IPS-18a (cell line): ENCODE measurements at regions not wholly inside any gene's neighbourhood (a gene's known extent, or its start where the extent isn't known, plus 50 kb on each side); places are given as distances from the start of the nearest gene placed in this dataset.
"Not testable (repeated sequence)": the region's sequence is repeated elsewhere in the genome, so short reads cannot be mapped to it uniquely, and the experiment has no call there.

ENCODE experiments used
- H3K27ac ChIP-seq: one replicate; pipeline ENCODE4 v1.5.1; 2013; ENCODE audit warnings: low read length
- H3K27me3 ChIP-seq: one replicate; pipeline ENCODE4 v1.6.1; 2013; ENCODE audit warnings: mild to moderate bottlenecking, low read length; ENCODE audit not compliant: control insufficient read depth, insufficient read depth
- H3K36me3 ChIP-seq: one replicate; pipeline ENCODE4 v1.6.1; 2013; ENCODE audit warnings: low read depth, low read length; ENCODE audit not compliant: control insufficient read depth
- H3K4me1 ChIP-seq: one replicate; pipeline ENCODE4 v1.6.1; 2013; ENCODE audit warnings: low read depth, low read length; ENCODE audit not compliant: control insufficient read depth
- H3K4me3 ChIP-seq: one replicate; pipeline ENCODE4 v1.5.1; 2013; ENCODE audit warnings: low read length
- H3K9ac ChIP-seq: one replicate; pipeline ENCODE4 v1.6.1; 2013; ENCODE audit warnings: mild to moderate bottlenecking, low read length, moderate library complexity
- H3K9me3 ChIP-seq: one replicate; pipeline ENCODE4 v1.6.1; 2013; ENCODE audit warnings: low read depth, low read length; ENCODE audit not compliant: control insufficient read depth

- H3K4me3 ChIP-seq, H3K27ac ChIP-seq, H3K27me3 ChIP-seq, H3K9me3 ChIP-seq, H3K9ac ChIP-seq, H3K36me3 ChIP-seq: not testable (repeated sequence)
- H3K4me1 ChIP-seq, result peaks cover 12% of the 10 kb centered on the region
Measured at GRCh38 chr5:34189752-34190411, 146.9 kb upstream of the C1QTNF3 start.

- not testable (repeated sequence) for H3K9ac ChIP-seq, H3K4me3 ChIP-seq, H3K36me3 ChIP-seq, H3K27me3 ChIP-seq, H3K27ac ChIP-seq, H3K9me3 ChIP-seq
- H3K4me1 ChIP-seq, result peaks cover 12% of the 10 kb centered on the region
Measured at GRCh38 chr5:34190466-34190865, 147.5 kb upstream of the C1QTNF3 start.

- not testable (repeated sequence) for H3K9me3 ChIP-seq, H3K27ac ChIP-seq, H3K9ac ChIP-seq, H3K27me3 ChIP-seq, H3K4me3 ChIP-seq, H3K36me3 ChIP-seq
- peaks cover 12% of the 10 kb centered on the region for H3K4me1 ChIP-seq
Measured at GRCh38 chr5:34191279-34191744, 148.3 kb upstream of the C1QTNF3 start.

- H3K4me3 ChIP-seq, H3K36me3 ChIP-seq, H3K27me3 ChIP-seq, H3K9ac ChIP-seq, H3K9me3 ChIP-seq, H3K27ac ChIP-seq: not testable (repeated sequence)
- H3K4me1 ChIP-seq, result peaks cover 12% of the 10 kb centered on the region
Measured at GRCh38 chr5:34192064-34192922, 149.3 kb upstream of the C1QTNF3 start.

- not testable (repeated sequence) for H3K36me3 ChIP-seq, H3K9ac ChIP-seq, H3K27ac ChIP-seq, H3K4me3 ChIP-seq, H3K27me3 ChIP-seq, H3K9me3 ChIP-seq
- H3K4me1 ChIP-seq, result peaks cover 12% of the 10 kb centered on the region
Measured at GRCh38 chr5:34192923-34193262, 149.9 kb upstream of the C1QTNF3 start.

- H3K9ac ChIP-seq, H3K9me3 ChIP-seq, H3K27me3 ChIP-seq, H3K27ac ChIP-seq, H3K4me3 ChIP-seq, H3K36me3 ChIP-seq: not testable (repeated sequence)
- H3K4me1 ChIP-seq, result peaks cover 12% of the 10 kb centered on the region
Measured at GRCh38 chr5:34193297-34193696, 150.3 kb upstream of the C1QTNF3 start.

- not testable (repeated sequence) for H3K9me3 ChIP-seq, H3K27ac ChIP-seq, H3K36me3 ChIP-seq, H3K4me3 ChIP-seq, H3K27me3 ChIP-seq, H3K9ac ChIP-seq
- H3K4me1 ChIP-seq, result peaks cover 12% of the 10 kb centered on the region
Measured at GRCh38 chr5:34193804-34194203, 150.8 kb upstream of the C1QTNF3 start.

- not testable (repeated sequence) for H3K36me3 ChIP-seq, H3K9ac ChIP-seq, H3K27me3 ChIP-seq, H3K9me3 ChIP-seq, H3K4me3 ChIP-seq, H3K27ac ChIP-seq
- H3K4me1 ChIP-seq, result peaks cover 12% of the 10 kb centered on the region
Measured at GRCh38 chr5:34196091-34196490, 153.1 kb upstream of the C1QTNF3 start.

GRCh38 chr5:34205347-34205746 lies 162.3 kb upstream of the C1QTNF3 start:
- H3K27me3 ChIP-seq, H3K4me3 ChIP-seq, H3K27ac ChIP-seq, H3K4me1 ChIP-seq, H3K9me3 ChIP-seq, H3K9ac ChIP-seq, H3K36me3 ChIP-seq: not testable (repeated sequence)

- H3K27ac ChIP-seq, H3K4me1 ChIP-seq, H3K9me3 ChIP-seq, H3K4me3 ChIP-seq, H3K27me3 ChIP-seq, H3K36me3 ChIP-seq, H3K9ac ChIP-seq: not testable (repeated sequence)
Measured at GRCh38 chr5:34217386-34217785, 174.4 kb upstream of the C1QTNF3 start.

- H3K9me3 ChIP-seq, H3K9ac ChIP-seq, H3K4me1 ChIP-seq, H3K36me3 ChIP-seq, H3K27me3 ChIP-seq, H3K27ac ChIP-seq, H3K4me3 ChIP-seq: not testable (repeated sequence)
Measured at GRCh38 chr5:34221329-34222073, 178.5 kb upstream of the C1QTNF3 start.
